HG02943 (cell line): ENCODE measurements at regions not wholly inside any gene's neighbourhood (a gene's known extent, or its start where the extent isn't known, plus 50 kb on each side); places are given as distances from the start of the nearest gene placed in this dataset.

Source experiments
- ATAC-seq: cut with Tn5 transposase; IDR thresholded peaks from one replicate; pipeline ENCODE4 v1.9.1; 2021; ENCODE audit warnings: mild to moderate bottlenecking, low read depth, moderate library complexity; ENCODE audit not compliant: unreplicated experiment

- no peak for ATAC-seq
Observed at GRCh38 chr18:57920036-57920435, 116.9 kb upstream of the ATP8B1 start.

GRCh38 chr18:57918601-57919000, 115.5 kb upstream of the ATP8B1 start:
- ATAC-seq: no peak

- ATAC-seq: no peak
Observed at GRCh38 chr18:57916684-57917083, 113.6 kb upstream of the ATP8B1 start.

- ATAC-seq: no peak
Observed at GRCh38 chr18:57915865-57916582, 112.9 kb upstream of the ATP8B1 start.

- ATAC-seq: no peak
Observed at GRCh38 chr18:57915248-57915647, 112.1 kb upstream of the ATP8B1 start.

GRCh38 chr18:57913686-57914085, 110.6 kb upstream of the ATP8B1 start:
- no peak for ATAC-seq

- ATAC-seq: no peak
Observed at GRCh38 chr18:57910817-57911216, 107.7 kb upstream of the ATP8B1 start.

- no peak for ATAC-seq
Observed at GRCh38 chr18:57910134-57910533, 107.0 kb upstream of the ATP8B1 start.

GRCh38 chr18:57909620-57910019, 106.5 kb upstream of the ATP8B1 start:
- ATAC-seq: no peak

GRCh38 chr18:57908092-57908491, 105.0 kb upstream of the ATP8B1 start:
- ATAC-seq: no peak

GRCh38 chr18:57907550-57907949, 104.4 kb upstream of the ATP8B1 start:
- no peak for ATAC-seq

- no peak for ATAC-seq
Observed at GRCh38 chr18:57906852-57907251, 103.7 kb upstream of the ATP8B1 start.

GRCh38 chr18:57904535-57904934, 101.4 kb upstream of the ATP8B1 start:
- no peak for ATAC-seq

GRCh38 chr18:57902721-57903120, 99.6 kb upstream of the ATP8B1 start:
- no peak for ATAC-seq

GRCh38 chr18:57901825-57902589, 98.9 kb upstream of the ATP8B1 start:
- ATAC-seq: no peak

- no peak for ATAC-seq
Observed at GRCh38 chr18:57900906-57901435, 97.9 kb upstream of the ATP8B1 start.

- no peak for ATAC-seq
Observed at GRCh38 chr18:57898506-57899124, 95.5 kb upstream of the ATP8B1 start.

- no peak for ATAC-seq
Observed at GRCh38 chr18:57895182-57895581, 92.1 kb upstream of the ATP8B1 start.

GRCh38 chr18:57891707-57892391, 88.7 kb upstream of the ATP8B1 start:
- no peak for ATAC-seq

GRCh38 chr18:57890266-57890665, 87.2 kb upstream of the ATP8B1 start:
- ATAC-seq: no peak

- ATAC-seq: no peak
Observed at GRCh38 chr18:57889841-57890240, 86.7 kb upstream of the ATP8B1 start.
